Stomach (tissue), 4 donors: ENCODE measurements at regions not wholly inside any gene's neighbourhood (a gene's known extent, or its start where the extent isn't known, plus 50 kb on each side); places are given as distances from the start of the nearest gene placed in this dataset.

ENCODE experiments used
- CTCF ChIP-seq, 7 experiments: fragments of 450-650 bp in 4 of 7; fragments of 200-600 bp in 3 of 7; sonication (generic) in 3 of 7; IDR thresholded peaks; one replicate each; pipeline ENCODE4 v1.5.1; 2016 to 2019; ENCODE audit warnings: antibody characterized with exemption in 7 of 7, control low read depth in 2 of 7, mild to moderate bottlenecking in 1 of 7
- POLR2A ChIP-seq, 4 donors: fragments of 450-650 bp; IDR thresholded peaks; one replicate each; pipeline ENCODE4 v1.6.1; 2016; ENCODE audit warnings: antibody characterized with exemption in 4 of 4, control low read depth in 2 of 4, mild to moderate bottlenecking in 1 of 4, moderate library complexity in 1 of 4

- no peak for TF ChIP-seq CTCF (IDR thresholded peaks at IDR 0.05)
- no peak for TF ChIP-seq POLR2A (IDR thresholded peaks at IDR 0.05)
Observed at GRCh38 chr18:61201511-61201910, 131.7 kb upstream of the CDH20 start.
